ENCODE measurements at regions not wholly inside any gene's neighbourhood (a gene's known extent, or its start where the extent isn't known, plus 50 kb on each side); places are given as distances from the start of the nearest gene placed in this dataset.

- H3K27ac ChIP-seq (ENCODE audit: low read depth, low read length): no peak overlapping the region
- H3K4me1 ChIP-seq (ENCODE audit: control insufficient read depth, insufficient read depth, low read length): peaks cover 10% of the 10 kb centered on the region; the same call in 1 of the 2 replicates
Observed at GRCh38 chr2:45138904-45139303, 129.7 kb upstream of the SIX2 start.

GRCh38 chr2:45137966-45138695, 128.9 kb upstream of the SIX2 start:
- Histone ChIP-seq H3K9me3 (ENCODE audit: control insufficient read depth, insufficient read depth, low read depth, low read length) (no peaks in the 10 kb centered on the region), H3K27ac (ENCODE audit: low read depth, low read length) (no peak overlapping the region), H3K36me3 (ENCODE audit: control insufficient read depth, insufficient read depth, low read length) (no peaks in the 10 kb centered on the region), H3K27me3 (ENCODE audit: control insufficient read depth, insufficient read depth, low read length) (no peaks in the 10 kb centered on the region), H3K4me1 (ENCODE audit: control insufficient read depth, insufficient read depth, low read length) (peaks cover 11% of the 10 kb centered on the region; the same call in 1 of the 2 replicates), H3K4me3 (ENCODE audit: low read depth, low read length) (no peak overlapping the region), H3K9ac (ENCODE audit: low read length) (no peak overlapping the region)

More at GRCh38 chr2:45138904-45139303, 129.7 kb upstream of the SIX2 start:
- no peak overlapping the region for H3K4me3 ChIP-seq (ENCODE audit: low read depth, low read length)
- no peak overlapping the region for H3K9ac ChIP-seq (ENCODE audit: low read length)
- H3K9me3 ChIP-seq (ENCODE audit: control insufficient read depth, insufficient read depth, low read depth, low read length): no peaks in the 10 kb centered on the region
- H3K36me3 ChIP-seq (ENCODE audit: control insufficient read depth, insufficient read depth, low read length): no peaks in the 10 kb centered on the region
- H3K27me3 ChIP-seq (ENCODE audit: control insufficient read depth, insufficient read depth, low read length): no peaks in the 10 kb centered on the region

GRCh38 chr2:45134726-45135125, 125.5 kb upstream of the SIX2 start:
- Histone ChIP-seq H3K4me1 (ENCODE audit: control insufficient read depth, insufficient read depth, low read length) (peaks cover 11% of the 10 kb centered on the region; the same call in 1 of the 2 replicates), H3K27me3 (ENCODE audit: control insufficient read depth, insufficient read depth, low read length) (no peaks in the 10 kb centered on the region), H3K27ac (ENCODE audit: low read depth, low read length) (no peak overlapping the region), H3K9me3 (ENCODE audit: control insufficient read depth, insufficient read depth, low read depth, low read length) (no peaks in the 10 kb centered on the region), H3K36me3 (ENCODE audit: control insufficient read depth, insufficient read depth, low read length) (no peaks in the 10 kb centered on the region), H3K4me3 (ENCODE audit: low read depth, low read length) (no peak overlapping the region), H3K9ac (ENCODE audit: low read length) (no peak overlapping the region)

DNA sequence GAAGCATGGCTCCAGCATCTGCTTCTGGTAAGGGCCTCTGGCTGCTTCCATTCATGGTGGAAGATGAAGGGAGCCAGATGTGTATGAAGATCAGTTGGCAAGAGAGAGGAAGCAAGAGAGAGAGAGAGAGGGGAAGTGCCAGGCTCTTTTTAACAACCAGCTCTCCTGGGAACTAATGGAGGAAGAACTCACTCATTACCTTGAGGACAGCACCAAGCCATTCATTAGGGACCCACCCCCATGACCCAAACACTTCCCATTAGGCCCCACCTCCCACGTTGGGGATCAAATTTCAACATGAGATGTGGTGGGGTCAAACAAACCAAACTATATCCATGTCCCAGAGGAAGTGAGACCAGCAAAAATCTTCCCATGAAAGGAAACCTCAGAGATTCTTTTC, 124.8 kb upstream of the SIX2 start:
- H3K27ac ChIP-seq (ENCODE audit: low read depth, low read length): no peak overlapping the region
- no peaks in the 10 kb centered on the region for H3K9me3 ChIP-seq (ENCODE audit: control insufficient read depth, insufficient read depth, low read depth, low read length)
- no peak overlapping the region for H3K9ac ChIP-seq (ENCODE audit: low read length)
- no peaks in the 10 kb centered on the region for H3K36me3 ChIP-seq (ENCODE audit: control insufficient read depth, insufficient read depth, low read length)
- no peak overlapping the region for H3K4me3 ChIP-seq (ENCODE audit: low read depth, low read length)
- H3K27me3 ChIP-seq (ENCODE audit: control insufficient read depth, insufficient read depth, low read length): no peaks in the 10 kb centered on the region
- H3K4me1 ChIP-seq (ENCODE audit: control insufficient read depth, insufficient read depth, low read length): peaks cover 9% of the 10 kb centered on the region; the same call in 1 of the 2 replicates

- Histone ChIP-seq H3K27ac (ENCODE audit: low read depth, low read length) (no peak overlapping the region), H3K27me3 (ENCODE audit: control insufficient read depth, insufficient read depth, low read length) (no peaks in the 10 kb centered on the region)
Observed at GRCh38 chr2:45132551-45132950, 123.3 kb upstream of the SIX2 start.

DNA sequence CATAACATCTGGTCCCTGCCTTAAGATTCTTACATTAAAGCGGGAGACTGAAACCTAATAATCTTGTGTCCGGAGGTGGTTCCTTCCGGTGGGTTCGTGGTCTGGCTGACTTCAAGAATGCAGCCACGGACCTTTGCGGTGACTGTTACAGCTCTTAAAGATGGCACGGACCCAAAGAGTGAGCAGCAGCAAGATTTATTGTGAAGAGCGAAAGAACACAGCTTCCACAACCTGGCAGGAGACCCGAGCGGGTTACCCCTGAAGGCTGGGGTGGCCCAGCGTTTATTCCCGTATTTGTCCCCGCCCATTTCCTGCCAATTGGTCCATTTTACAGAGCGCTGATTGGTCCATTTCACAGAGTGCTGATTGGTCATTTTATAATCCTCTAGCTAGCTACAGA, 122.3 kb upstream of the SIX2 start:
- Histone ChIP-seq H3K4me3 (ENCODE audit: low read depth, low read length) (no peak overlapping the region), H3K36me3 (ENCODE audit: control insufficient read depth, insufficient read depth, low read length) (no peaks in the 10 kb centered on the region), H3K27ac (ENCODE audit: low read depth, low read length) (no peak overlapping the region), H3K4me1 (ENCODE audit: control insufficient read depth, insufficient read depth, low read length) (peaks cover 6% of the 10 kb centered on the region; the same call in 1 of the 2 replicates), H3K9ac (ENCODE audit: low read length) (no peak overlapping the region), H3K9me3 (ENCODE audit: control insufficient read depth, insufficient read depth, low read depth, low read length) (no peaks in the 10 kb centered on the region), H3K27me3 (ENCODE audit: control insufficient read depth, insufficient read depth, low read length) (no peaks in the 10 kb centered on the region)

More at GRCh38 chr2:45132551-45132950, 123.3 kb upstream of the SIX2 start:
- H3K9ac ChIP-seq (ENCODE audit: low read length): no peak overlapping the region
- no peaks in the 10 kb centered on the region for H3K36me3 ChIP-seq (ENCODE audit: control insufficient read depth, insufficient read depth, low read length)
- peaks cover 6% of the 10 kb centered on the region; the same call in 1 of the 2 replicates for H3K4me1 ChIP-seq (ENCODE audit: control insufficient read depth, insufficient read depth, low read length)
- no peak overlapping the region for H3K4me3 ChIP-seq (ENCODE audit: low read depth, low read length)
- H3K9me3 ChIP-seq (ENCODE audit: control insufficient read depth, insufficient read depth, low read depth, low read length): no peaks in the 10 kb centered on the region

DNA sequence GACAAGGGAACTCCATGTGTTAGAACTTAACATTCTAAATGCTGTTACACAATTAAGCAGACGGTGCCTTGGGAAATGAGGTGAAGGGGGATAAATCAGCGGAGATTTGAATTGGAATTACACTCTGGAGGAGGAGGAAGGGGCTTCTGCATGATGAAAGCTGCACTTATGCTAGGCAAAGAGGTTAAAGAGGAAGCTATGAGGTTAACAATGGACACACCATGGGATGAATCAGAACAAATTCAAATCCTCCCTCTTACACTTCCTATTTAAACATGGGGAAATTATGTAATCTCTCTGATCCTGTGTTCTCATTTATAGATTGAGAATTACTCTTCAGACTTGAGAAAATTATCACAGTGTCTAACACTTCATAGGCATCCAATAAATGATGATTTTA, 121.5 kb upstream of the SIX2 start:
- Histone ChIP-seq H3K27me3 (ENCODE audit: control insufficient read depth, insufficient read depth, low read length) (no peaks in the 10 kb centered on the region), H3K4me1 (ENCODE audit: control insufficient read depth, insufficient read depth, low read length) (peaks cover 6% of the 10 kb centered on the region; the same call in 1 of the 2 replicates), H3K9ac (ENCODE audit: low read length) (no peak overlapping the region), H3K36me3 (ENCODE audit: control insufficient read depth, insufficient read depth, low read length) (no peaks in the 10 kb centered on the region), H3K9me3 (ENCODE audit: control insufficient read depth, insufficient read depth, low read depth, low read length) (no peaks in the 10 kb centered on the region), H3K4me3 (ENCODE audit: low read depth, low read length) (no peak overlapping the region), H3K27ac (ENCODE audit: low read depth, low read length) (no peak overlapping the region)

- Histone ChIP-seq H3K4me1 (ENCODE audit: control insufficient read depth, insufficient read depth, low read length) (no peaks in the 10 kb centered on the region), H3K27me3 (ENCODE audit: control insufficient read depth, insufficient read depth, low read length) (no peaks in the 10 kb centered on the region), H3K36me3 (ENCODE audit: control insufficient read depth, insufficient read depth, low read length) (no peaks in the 10 kb centered on the region), H3K9me3 (ENCODE audit: control insufficient read depth, insufficient read depth, low read depth, low read length) (no peaks in the 10 kb centered on the region), H3K9ac (ENCODE audit: low read length) (no peak overlapping the region), H3K4me3 (ENCODE audit: low read depth, low read length) (no peak overlapping the region), H3K27ac (ENCODE audit: low read depth, low read length) (no peak overlapping the region)
Observed at GRCh38 chr2:45128580-45128997, 119.3 kb upstream of the SIX2 start.

DNA sequence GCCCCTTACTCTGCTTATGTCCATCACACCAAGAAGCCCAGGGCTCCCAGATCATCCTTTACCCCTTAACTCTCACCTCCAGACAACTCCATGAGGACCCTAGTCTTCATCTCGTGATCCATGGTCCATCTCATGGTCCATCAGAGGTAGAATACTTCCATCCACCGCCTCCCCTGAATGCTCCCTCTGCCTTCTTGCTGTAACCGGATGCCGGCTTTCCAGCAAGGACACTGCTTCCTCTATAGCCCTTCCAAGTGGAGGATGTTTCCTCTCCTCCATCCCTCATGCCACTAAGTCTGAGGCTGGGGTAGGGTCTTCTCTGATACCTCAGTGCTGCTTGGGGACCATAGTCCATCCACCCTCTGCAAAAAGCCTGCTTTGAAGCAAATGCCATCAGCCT, 118.6 kb upstream of the SIX2 start:
- no peaks in the 10 kb centered on the region for H3K27me3 ChIP-seq (ENCODE audit: control insufficient read depth, insufficient read depth, low read length)
- no peaks in the 10 kb centered on the region for H3K4me1 ChIP-seq (ENCODE audit: control insufficient read depth, insufficient read depth, low read length)
- H3K27ac ChIP-seq (ENCODE audit: low read depth, low read length): no peak overlapping the region
- no peak overlapping the region for H3K4me3 ChIP-seq (ENCODE audit: low read depth, low read length)
- H3K9ac ChIP-seq (ENCODE audit: low read length): no peak overlapping the region
- no peaks in the 10 kb centered on the region for H3K36me3 ChIP-seq (ENCODE audit: control insufficient read depth, insufficient read depth, low read length)
- H3K9me3 ChIP-seq (ENCODE audit: control insufficient read depth, insufficient read depth, low read depth, low read length): no peaks in the 10 kb centered on the region

- H3K27ac ChIP-seq (ENCODE audit: low read depth, low read length): no peak overlapping the region
- no peak overlapping the region for H3K9ac ChIP-seq (ENCODE audit: low read length)
- H3K9me3 ChIP-seq (ENCODE audit: control insufficient read depth, insufficient read depth, low read depth, low read length): no peaks in the 10 kb centered on the region
- H3K27me3 ChIP-seq (ENCODE audit: control insufficient read depth, insufficient read depth, low read length): no peaks in the 10 kb centered on the region
- no peaks in the 10 kb centered on the region for H3K4me1 ChIP-seq (ENCODE audit: control insufficient read depth, insufficient read depth, low read length)
- no peaks in the 10 kb centered on the region for H3K36me3 ChIP-seq (ENCODE audit: control insufficient read depth, insufficient read depth, low read length)
- no peak overlapping the region for H3K4me3 ChIP-seq (ENCODE audit: low read depth, low read length)
Observed at GRCh38 chr2:45127321-45127720, 118.1 kb upstream of the SIX2 start.

GRCh38 chr2:45125232-45125631, 116.0 kb upstream of the SIX2 start:
- Histone ChIP-seq H3K9me3 (ENCODE audit: control insufficient read depth, insufficient read depth, low read depth, low read length) (no peaks in the 10 kb centered on the region), H3K9ac (ENCODE audit: low read length) (no peak overlapping the region), H3K4me3 (ENCODE audit: low read depth, low read length) (no peak overlapping the region), H3K27me3 (ENCODE audit: control insufficient read depth, insufficient read depth, low read length) (no peaks in the 10 kb centered on the region), H3K4me1 (ENCODE audit: control insufficient read depth, insufficient read depth, low read length) (no peaks in the 10 kb centered on the region), H3K27ac (ENCODE audit: low read depth, low read length) (no peak overlapping the region), H3K36me3 (ENCODE audit: control insufficient read depth, insufficient read depth, low read length) (no peaks in the 10 kb centered on the region)

Data from HUES6 (cell line).